ENCODE measurements at regions not wholly inside any gene's neighbourhood (a gene's known extent, or its start where the extent isn't known, plus 50 kb on each side); places are given as distances from the start of the nearest gene placed in this dataset.

- no peak for DNase-seq (ENCODE audit: extremely low read depth, low read depth)
- no peak for TF ChIP-seq CTCF (IDR thresholded peaks at IDR 0.05; ENCODE audit: low read depth, low read length)
These were observed 818.2 kb downstream of the SATB2 start for GRCh38 chr2:198639580-198639979.

GRCh38 chr2:198638577-198638976 lies 819.2 kb downstream of the SATB2 start:
- TF ChIP-seq CTCF (IDR thresholded peaks at IDR 0.05; ENCODE audit: low read depth, low read length): no peak
- no peak for DNase-seq (ENCODE audit: extremely low read depth, low read depth)

GRCh38 chr2:198630384-198630783 lies 826.0 kb downstream of the PLCL1 start:
- TF ChIP-seq CTCF (IDR thresholded peaks at IDR 0.05; ENCODE audit: low read depth, low read length): no peak
- DNase-seq (ENCODE audit: extremely low read depth, low read depth): no peak

GRCh38 chr2:198628596-198628995 lies 824.2 kb downstream of the PLCL1 start:
- no peak for TF ChIP-seq CTCF (IDR thresholded peaks at IDR 0.05; ENCODE audit: low read depth, low read length)
- DNase-seq (ENCODE audit: extremely low read depth, low read depth): no peak

- TF ChIP-seq CTCF (IDR thresholded peaks at IDR 0.05; ENCODE audit: low read depth, low read length): no peak
These were observed 818.8 kb downstream of the PLCL1 start for GRCh38 chr2:198622986-198623730.

GRCh38 chr2:198615972-198616371 lies 811.6 kb downstream of the PLCL1 start:
- no peak for DNase-seq (ENCODE audit: extremely low read depth, low read depth)
- no peak for TF ChIP-seq CTCF (IDR thresholded peaks at IDR 0.05; ENCODE audit: low read depth, low read length)

More at GRCh38 chr2:198622986-198623730, 818.8 kb downstream of the PLCL1 start:
- DNase-seq (ENCODE audit: extremely low read depth, low read depth): no peak

GRCh38 chr2:198611201-198611600 lies 806.8 kb downstream of the PLCL1 start:
- no peak for TF ChIP-seq CTCF (IDR thresholded peaks at IDR 0.05; ENCODE audit: low read depth, low read length)
- DNase-seq (ENCODE audit: extremely low read depth, low read depth): no peak
